IMR-90 (cell line): ENCODE measurements at regions not wholly inside any gene's neighbourhood (a gene's known extent, or its start where the extent isn't known, plus 50 kb on each side); places are given as distances from the start of the nearest gene placed in this dataset.

Source experiments
- ATAC-seq: fragments of 200-7000 bp; cut with Tn5 transposase; 2 replicates; pipeline ENCODE4 v1.9.1; 2020; ENCODE audit warnings: low read depth, mild to moderate bottlenecking, moderate library complexity
- BruUV-seq: library from RNA; stranded (reverse); fragments of 400-500 nt; replicated peaks from 2 replicates; lab custom pipeline; 2021; lab: Mats Ljungman, UMichigan
- CTCF ChIA-PET: fragments of 300-600 bp; formaldehyde crosslinking; extraction: SDS; loops from one replicate; lab custom pipeline; 2021; ENCODE audit warnings: antibody characterized with exemption; lab: Yijun Ruan, JAX
- POLR2A ChIA-PET: fragments of 300-600 bp; sonication (Branson Sonifier 250); formaldehyde crosslinking; loops from one replicate; lab custom pipeline; 2022; ENCODE audit warnings: antibody characterized with exemption; ENCODE audit not compliant: unreplicated experiment; lab: Charles Lee
- DNase-seq: peaks from one replicate; pipeline ENCODE4 v3.0.0; 2013
- H2AFZ ChIP-seq: replicated peaks from 2 replicates; pipeline ENCODE3; 2013; ENCODE audit warnings: low read length, mild to moderate bottlenecking; ENCODE audit not compliant: poor library complexity
- H2AK5ac ChIP-seq: 2 replicates; pipeline ENCODE4 v1.6.1; 2013; ENCODE audit warnings: low read depth, low read length, inconsistent platforms
- H2AK9ac ChIP-seq: replicated peaks from 2 replicates; pipeline ENCODE3; 2013; ENCODE audit warnings: mild to moderate bottlenecking, low read depth, low read length, moderate library complexity; ENCODE audit not compliant: poor library complexity
- H2BK120ac ChIP-seq: 2 replicates; pipeline ENCODE4 v1.6.1; 2013; ENCODE audit warnings: low read depth, low read length, inconsistent platforms
- H2BK15ac ChIP-seq: 3 replicates; pipeline ENCODE4 v1.6.1; 2013; ENCODE audit warnings: low read depth, low read length, inconsistent platforms
- H2BK20ac ChIP-seq: 2 replicates; pipeline ENCODE4 v1.6.1; 2013; ENCODE audit warnings: low read depth, mild to moderate bottlenecking, inconsistent platforms, low read length, moderate library complexity
- H2BK5ac ChIP-seq: 2 replicates; pipeline ENCODE4 v1.6.1; 2013; ENCODE audit warnings: mild to moderate bottlenecking, low read depth, low read length, inconsistent platforms; ENCODE audit not compliant: poor library complexity, severe bottlenecking
- H3K14ac ChIP-seq: replicated peaks from 2 replicates; pipeline ENCODE4 v1.6.1; 2013; ENCODE audit warnings: low read depth, low read length, inconsistent platforms
- H3K18ac ChIP-seq: 2 replicates; pipeline ENCODE4 v1.6.1; 2013; ENCODE audit warnings: low read depth, low read length, control low read depth
- H3K23ac ChIP-seq: 2 replicates; pipeline ENCODE4 v1.6.1; 2013; ENCODE audit warnings: low read depth, low read length, inconsistent platforms
- H3K27ac ChIP-seq: 2 replicates; pipeline ENCODE4 v1.5.1; 2013; ENCODE audit warnings: mild to moderate bottlenecking, control low read depth, low read length; ENCODE audit not compliant: insufficient read depth
- H3K27me3 ChIP-seq: 2 replicates; pipeline ENCODE4 v1.6.1; 2013; ENCODE audit warnings: low read length; ENCODE audit not compliant: control insufficient read depth, insufficient read depth
- H3K36me3 ChIP-seq: 2 replicates; pipeline ENCODE4 v1.6.1; 2013; ENCODE audit warnings: low read length, mixed read lengths; ENCODE audit not compliant: control insufficient read depth, insufficient read depth
- H3K4ac ChIP-seq: 2 replicates; pipeline ENCODE4 v1.6.1; 2013; ENCODE audit warnings: low read depth, low read length, inconsistent platforms
- H3K4me1 ChIP-seq: 2 replicates; pipeline ENCODE4 v1.6.1; 2013; ENCODE audit warnings: low read length, mixed read lengths; ENCODE audit not compliant: control insufficient read depth, insufficient read depth
- H3K4me2 ChIP-seq: 2 replicates; pipeline ENCODE4 v1.6.1; 2013; ENCODE audit warnings: low read depth, mild to moderate bottlenecking, control low read depth, low read length, moderate library complexity
- H3K4me3 ChIP-seq: 2 replicates; pipeline ENCODE4 v1.5.1; 2013; ENCODE audit warnings: low read depth, mild to moderate bottlenecking, control low read depth, low read length, moderate library complexity; ENCODE audit not compliant: insufficient read depth
- H3K56ac ChIP-seq: 2 replicates; pipeline ENCODE4 v1.6.1; 2013; ENCODE audit warnings: low read length, inconsistent platforms; ENCODE audit not compliant: insufficient read depth; ENCODE audit errors: extremely low read depth
- H3K79me1 ChIP-seq, 2 experiments: 2 replicates each; pipeline ENCODE4 v1.6.1; 2013; ENCODE audit warnings: low read length in 2 of 2, inconsistent platforms in 1 of 2, low read depth in 1 of 2
- H3K9ac ChIP-seq: 2 replicates; pipeline ENCODE4 v1.6.1; 2013; ENCODE audit warnings: low read depth, low read length, control low read depth
- H3K9me1 ChIP-seq: 2 replicates; pipeline ENCODE4 v1.6.1; 2013; ENCODE audit warnings: low read length, inconsistent platforms; ENCODE audit not compliant: insufficient read depth
- H3K9me3 ChIP-seq: 2 replicates; pipeline ENCODE4 v1.6.1; 2013; ENCODE audit warnings: low read length; ENCODE audit not compliant: control insufficient read depth, insufficient read depth
- H4K20me1 ChIP-seq: 2 replicates; pipeline ENCODE4 v1.6.1; 2013; ENCODE audit warnings: low read length, inconsistent platforms; ENCODE audit not compliant: insufficient read depth
- H4K5ac ChIP-seq: 2 replicates; pipeline ENCODE4 v1.6.1; 2013; ENCODE audit warnings: mild to moderate bottlenecking, low read depth, low read length, control low read depth
- H4K8ac ChIP-seq, 2 experiments: 2 replicates each; pipeline ENCODE4 v1.6.1; 2013; ENCODE audit warnings: low read depth in 2 of 2, low read length in 2 of 2, control low read depth in 1 of 2, inconsistent platforms in 1 of 2
- H4K91ac ChIP-seq: 2 replicates; pipeline ENCODE4 v1.6.1; 2013; ENCODE audit warnings: low read depth, low read length, inconsistent platforms; ENCODE audit not compliant: insufficient read depth
- BHLHE40 ChIP-seq: fragments of 150-350 bp; IDR thresholded peaks from 2 replicates; pipeline ENCODE4 v1.6.1; 2016; ENCODE audit warnings: mild to moderate bottlenecking, low read depth, low read length
- SMC3 ChIP-seq: fragments of 150-350 bp; IDR thresholded peaks from 2 replicates; pipeline ENCODE4 v1.6.1; 2016; ENCODE audit warnings: low read depth, mild to moderate bottlenecking, antibody characterized with exemption, low read length, moderate library complexity
- WGBS, 2 experiments: methylation state at CpG; one replicate each; pipeline versions ENCODE4 v1.1.5 to v1.1.7; 2013; ENCODE audit warnings: missing lambda C conversion rate in 2 of 2; ENCODE audit not compliant: insufficient read length in 1 of 2; ENCODE audit errors: extremely low coverage in 2 of 2; 5-methylcytosine and 5-hydroxymethylcytosine counted together
- dilution Hi-C: fragments of 300-500 bp; cut with HindIII; formaldehyde crosslinking; loops from one replicate; pipeline ENCODE4 v1.14.3; 2018; ENCODE audit warnings: low sequenced_read_pairs; ENCODE audit not compliant: unreplicated experiment
- in situ Hi-C: fragments of 300-500 bp; cut with MboI; formaldehyde crosslinking; loops from 3 replicates; pipeline ENCODE4 v1.14.3; 2019; ENCODE audit warnings: low sequenced_read_pairs, inconsistent platforms, mixed read lengths
- intact Hi-C: fragments of 100-400 bp; cut with micrococcal nuclease; formaldehyde crosslinking; loops from 2 replicates; pipeline ENCODE4 v1.10.0; 2022
- TF ChIP-seq, protein P1 (sequence below): fragments of 150-350 bp; IDR thresholded peaks from 2 replicates; pipeline ENCODE4 v1.6.1; 2016; ENCODE audit warnings: low read depth, mild to moderate bottlenecking, low read length, moderate library complexity, borderline replicate concordance

DNA sequence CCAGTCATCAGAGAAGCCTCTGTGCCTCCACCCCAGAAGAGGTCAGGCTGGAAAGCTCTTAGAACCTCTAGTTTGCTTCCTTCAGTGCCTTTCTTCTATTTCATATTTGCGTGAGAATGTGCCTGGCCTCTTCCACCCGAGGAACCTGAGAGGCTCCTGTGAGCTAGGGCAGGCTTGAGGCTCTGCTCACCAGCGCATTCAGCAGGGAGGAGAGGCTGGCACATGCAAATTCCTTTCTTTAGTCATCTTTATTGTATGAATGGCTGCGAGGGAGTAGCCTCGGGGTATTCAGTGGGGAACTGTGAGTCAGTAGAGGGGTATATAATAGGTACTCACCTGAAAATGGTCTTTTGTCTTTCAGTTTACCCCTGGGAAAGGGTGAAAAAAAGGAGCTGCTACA is 268.3 kb downstream of the ABCC12 start:
- Histone ChIP-seq H3K23ac (0 out of 2 replicates have a peak overlapping the region, but pooled peaks have one; percentile 25), H3K18ac (peak overlapping the region; percentile 46), H3K79me1 (no peaks in the 10 kb centered on the region), H2AK5ac (no peak overlapping the region), H3K9me1 (no peaks in the 10 kb centered on the region), H3K36me3 (no peaks in the 10 kb centered on the region), H3K14ac (no peak overlapping the region), H3K27me3 (no peaks in the 10 kb centered on the region), H2BK20ac (no peak overlapping the region), H4K20me1 (no peaks in the 10 kb centered on the region), H4K5ac (peak overlapping the region; percentile 23; the same call in 1 of the 2 replicates), H2BK15ac (no peak overlapping the region), H2BK120ac (peak overlapping the region; percentile 50; the same call in 1 of the 2 replicates), H3K27ac (no peak overlapping the region), H3K4me1 (peaks cover 6% of the 10 kb centered on the region), H4K91ac (no peak overlapping the region), H2AFZ (peak overlapping the region; percentile 53), H3K4ac (no peak overlapping the region; the same call in 1 of the 2 replicates), H3K9ac (no peak overlapping the region), H3K4me2 (peak overlapping the region; percentile 34), H4K8ac (peak overlapping the region in 1 of 2 experiments; percentile 12; a peak in 1 of 4 replicates), H2AK9ac (no peak overlapping the region), H2BK5ac (no peak overlapping the region), H3K4me3 (no peak overlapping the region), H3K9me3 (no peaks in the 10 kb centered on the region), H3K56ac (no peak overlapping the region)
- intact Hi-C loops = loop anchor here (10.0 kb wide), 2 partner anchors 267 to 423 kb away; partner anchors contain the start of genes ABCC12, ITFG1 and PHKB
- dilution Hi-C loops = no loop called here
- CTCF ChIA-PET = no interaction called here
- TF ChIP-seq, protein P1, sequence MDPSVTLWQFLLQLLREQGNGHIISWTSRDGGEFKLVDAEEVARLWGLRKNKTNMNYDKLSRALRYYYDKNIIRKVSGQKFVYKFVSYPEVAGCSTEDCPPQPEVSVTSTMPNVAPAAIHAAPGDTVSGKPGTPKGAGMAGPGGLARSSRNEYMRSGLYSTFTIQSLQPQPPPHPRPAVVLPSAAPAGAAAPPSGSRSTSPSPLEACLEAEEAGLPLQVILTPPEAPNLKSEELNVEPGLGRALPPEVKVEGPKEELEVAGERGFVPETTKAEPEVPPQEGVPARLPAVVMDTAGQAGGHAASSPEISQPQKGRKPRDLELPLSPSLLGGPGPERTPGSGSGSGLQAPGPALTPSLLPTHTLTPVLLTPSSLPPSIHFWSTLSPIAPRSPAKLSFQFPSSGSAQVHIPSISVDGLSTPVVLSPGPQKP = no peak
- TF ChIP-seq SMC3 (no peak), BHLHE40 (peak; percentile 43; the same call in 1 of the 2 replicates)
- ATAC-seq (peak; percentile 65), DNase-seq (peak; percentile 33)
- WGBS, 2 experiments = no CpG with 5 or more reads among the region's 5 CpGs
- no TSS peak for BruUV-seq
- in situ Hi-C loops = no loop called here
- POLR2A ChIA-PET = no interaction called here
